GM23338 (cell line): ENCODE measurements at regions not wholly inside any gene's neighbourhood (a gene's known extent, or its start where the extent isn't known, plus 50 kb on each side); places are given as distances from the start of the nearest gene placed in this dataset.

Source experiments
- ATAC-seq: fragments of 200-7000 bp; cut with Tn5 transposase; 3 replicates; pipeline ENCODE4 v1.9.1; 2020
- DNase-seq: peaks from one replicate; pipeline ENCODE4 v3.0.0-alpha.2; 2015; ENCODE audit warnings: low spot score
- H2AFZ ChIP-seq: fragments of 200-600 bp; sonication (generic); 2 replicates; pipeline ENCODE4 v1.8.0; 2016; ENCODE audit warnings: antibody characterized with exemption, mild to moderate bottlenecking, moderate library complexity
- H3F3A ChIP-seq: fragments of 200-600 bp; sonication (generic); replicated peaks from 2 replicates; pipeline ENCODE4 v1.8.0; 2017; ENCODE audit warnings: antibody characterized with exemption, mixed run types, low read depth
- H3K27ac ChIP-seq: fragments of 200-600 bp; sonication (generic); 2 replicates; pipeline ENCODE4 v1.6.1; 2016; ENCODE audit warnings: low read depth
- H3K27me3 ChIP-seq: fragments of 200-600 bp; sonication (generic); 2 replicates; pipeline ENCODE4 v1.8.0; 2016; ENCODE audit warnings: mild to moderate bottlenecking, mixed run types, moderate library complexity; ENCODE audit not compliant: insufficient read depth
- H3K36me3 ChIP-seq: fragments of 200-600 bp; sonication (generic); 2 replicates; pipeline ENCODE4 v1.8.0; 2016; ENCODE audit warnings: mild to moderate bottlenecking; ENCODE audit not compliant: insufficient read depth
- H3K4me1 ChIP-seq: fragments of 200-600 bp; sonication (generic); 2 replicates; pipeline ENCODE4 v1.8.0; 2016; ENCODE audit warnings: mild to moderate bottlenecking, moderate library complexity; ENCODE audit not compliant: insufficient read depth
- H3K4me2 ChIP-seq: fragments of 200-600 bp; sonication (generic); 2 replicates; pipeline ENCODE4 v1.7.1; 2017; ENCODE audit warnings: mixed run types
- H3K4me3 ChIP-seq: fragments of 200-600 bp; sonication (generic); 2 replicates; pipeline ENCODE4 v1.6.1; 2016; ENCODE audit warnings: mixed run types
- H3K79me2 ChIP-seq: fragments of 200-600 bp; sonication (generic); replicated peaks from 2 replicates; pipeline ENCODE4 v1.8.0; 2017; ENCODE audit warnings: mild to moderate bottlenecking; ENCODE audit not compliant: insufficient read depth
- H3K9me2 ChIP-seq: fragments of 200-600 bp; sonication (generic); 2 replicates; pipeline ENCODE4 v1.8.0; 2017; ENCODE audit not compliant: insufficient read depth
- H4K20me1 ChIP-seq: fragments of 200-600 bp; sonication (generic); replicated peaks from 2 replicates; pipeline ENCODE4 v1.8.0; 2017; ENCODE audit warnings: mild to moderate bottlenecking; ENCODE audit not compliant: insufficient read depth
- H3K27ac Mint-ChIP-seq: 2 replicates; pipeline ENCODE4 v1.8.0; 2020; ENCODE audit warnings: inconsistent platforms, mild to moderate bottlenecking, moderate library complexity, mixed read lengths
- H3K27me3 Mint-ChIP-seq: 3 replicates; pipeline ENCODE4 v1.8.0; 2022; ENCODE audit warnings: low read depth, mild to moderate bottlenecking, moderate library complexity, mixed read lengths, inconsistent platforms; ENCODE audit not compliant: insufficient read depth, poor library complexity
- H3K36me3 Mint-ChIP-seq: 3 replicates; pipeline ENCODE4 v1.8.0; 2021; ENCODE audit warnings: low read depth, mild to moderate bottlenecking, inconsistent platforms, moderate library complexity, mixed read lengths
- H3K4me1 Mint-ChIP-seq: 3 replicates; pipeline ENCODE4 v1.8.0; 2020; ENCODE audit warnings: mild to moderate bottlenecking, inconsistent platforms, mixed read lengths
- H3K4me3 Mint-ChIP-seq: 3 replicates; pipeline ENCODE4 v1.8.0; 2021; ENCODE audit warnings: moderate library complexity, mild to moderate bottlenecking, inconsistent platforms, mixed read lengths
- H3K9me3 Mint-ChIP-seq: 3 replicates; pipeline ENCODE4 v1.8.0; 2020; ENCODE audit warnings: moderate library complexity, mild to moderate bottlenecking, inconsistent platforms, mixed read lengths
- CREB1 ChIP-seq: fragments of 250-450 bp; sonication (Bioruptor Pico); IDR thresholded peaks from 2 replicates; pipeline ENCODE4 v1.5.0; 2020; ENCODE audit warnings: low read depth, mild to moderate bottlenecking, moderate library complexity
- CTCF ChIP-seq, 2 experiments: fragments of 200-600 bp in 1 of 2; sonication (generic) in 1 of 2; conservative IDR thresholded peaks; 2 replicates each; pipeline versions ENCODE4 v1.5.1 to v1.6.1; 2016 to 2017; ENCODE audit warnings: antibody characterized with exemption in 2 of 2, low read depth in 2 of 2, mild to moderate bottlenecking in 2 of 2, moderate library complexity in 1 of 2
- EZH2 ChIP-seq: fragments of 200-600 bp; sonication (generic); IDR thresholded peaks from one replicate; pipeline ENCODE4 v1.8.0; 2017; ENCODE audit warnings: antibody characterized with exemption, mild to moderate bottlenecking, low read depth; ENCODE audit not compliant: unreplicated experiment
- EZH2phosphoT487 ChIP-seq: fragments of 200-600 bp; sonication (generic); IDR thresholded peaks from one replicate; pipeline ENCODE4 v1.8.1; 2018; ENCODE audit warnings: antibody characterized with exemption; ENCODE audit not compliant: unreplicated experiment
- JUNB ChIP-seq: IDR thresholded peaks from one replicate; pipeline ENCODE4 v1.6.1; 2016; ENCODE audit warnings: antibody characterized with exemption; ENCODE audit not compliant: unreplicated experiment
- NANOG ChIP-seq: IDR thresholded peaks from 2 replicates; pipeline ENCODE4 v1.6.1; 2016; ENCODE audit warnings: antibody characterized with exemption, borderline replicate concordance
- POLR2AphosphoS5 ChIP-seq: IDR thresholded peaks from 2 replicates; pipeline ENCODE4 v1.6.1; 2016; ENCODE audit warnings: antibody characterized with exemption, low read depth
- REST ChIP-seq: IDR thresholded peaks from one replicate; pipeline ENCODE4 v1.6.1; 2018; ENCODE audit warnings: antibody characterized with exemption; ENCODE audit not compliant: unreplicated experiment
- STAT1 ChIP-seq: IDR thresholded peaks from one replicate; pipeline ENCODE4 v1.6.1; 2016; ENCODE audit warnings: antibody characterized with exemption; ENCODE audit not compliant: unreplicated experiment
- ZNF114 ChIP-seq: fragments of 250-450 bp; sonication (Bioruptor Pico); IDR thresholded peaks from 2 replicates; pipeline ENCODE4 v1.5.0; 2020; ENCODE audit warnings: mild to moderate bottlenecking, moderate library complexity
- ZNF331 ChIP-seq: fragments of 250-450 bp; sonication (Bioruptor Pico); IDR thresholded peaks from 2 replicates; pipeline ENCODE4 v1.5.0; 2020; ENCODE audit warnings: low read depth, mild to moderate bottlenecking, moderate library complexity
- ZNF462 ChIP-seq: fragments of 250-450 bp; sonication (Bioruptor Pico); IDR thresholded peaks from 2 replicates; pipeline ENCODE4 v1.5.0; 2020; ENCODE audit warnings: mild to moderate bottlenecking, moderate library complexity
- TF ChIP-seq, protein P1 (sequence below): IDR thresholded peaks from 2 replicates; pipeline ENCODE4 v1.6.1; 2016; ENCODE audit warnings: antibody characterized with exemption

GRCh38 chr22:27389727-27390075, 411.9 kb downstream of the MN1 start:
- Histone ChIP-seq H3K27ac (no peak overlapping the region), H3K36me3 (no peaks in the 10 kb centered on the region), H3K27me3 (no peaks in the 10 kb centered on the region), H3K4me3 (no peak overlapping the region), H3K4me1 (no peaks in the 10 kb centered on the region), H3K4me2 (no peak overlapping the region), H3K79me2 (no peaks in the 10 kb centered on the region), H2AFZ (no peak overlapping the region), H3F3A (no peaks in the 10 kb centered on the region), H3K9me2 (0 out of 2 replicates have a peak, but pooled peaks cover 5% of the 10 kb centered on the region), H4K20me1 (no peaks in the 10 kb centered on the region)
- no peak for DNase-seq
- H3K27me3 Mint-ChIP-seq = peaks cover 9% of the 10 kb centered on the region
- no peaks in the 10 kb centered on the region; the same call in 2 of the 3 replicates for H3K9me3 Mint-ChIP-seq
- no peak for ATAC-seq
- no peak overlapping the region for H3K27ac Mint-ChIP-seq
- no peak for TF ChIP-seq ZNF114 (CRISPR knock-in tag)
- TF ChIP-seq, protein P1, sequence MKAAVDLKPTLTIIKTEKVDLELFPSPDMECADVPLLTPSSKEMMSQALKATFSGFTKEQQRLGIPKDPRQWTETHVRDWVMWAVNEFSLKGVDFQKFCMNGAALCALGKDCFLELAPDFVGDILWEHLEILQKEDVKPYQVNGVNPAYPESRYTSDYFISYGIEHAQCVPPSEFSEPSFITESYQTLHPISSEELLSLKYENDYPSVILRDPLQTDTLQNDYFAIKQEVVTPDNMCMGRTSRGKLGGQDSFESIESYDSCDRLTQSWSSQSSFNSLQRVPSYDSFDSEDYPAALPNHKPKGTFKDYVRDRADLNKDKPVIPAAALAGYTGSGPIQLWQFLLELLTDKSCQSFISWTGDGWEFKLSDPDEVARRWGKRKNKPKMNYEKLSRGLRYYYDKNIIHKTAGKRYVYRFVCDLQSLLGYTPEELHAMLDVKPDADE = no peak
- TF ChIP-seq NANOG = no peak
- no peak for TF ChIP-seq EZH2phosphoT487
- TF ChIP-seq ZNF331 (CRISPR knock-in tag) = no peak
- no peak for TF ChIP-seq JUNB
- TF ChIP-seq STAT1 = no peak
- TF ChIP-seq CTCF (conservative IDR thresholded peaks at IDR 0.05; ENCODE audit: low read depth in 2 of 2) = no peak
- no peak for TF ChIP-seq POLR2AphosphoS5
- TF ChIP-seq REST = no peak
- no peak for TF ChIP-seq ZNF462 (CRISPR knock-in tag)
- TF ChIP-seq EZH2 = no peak
- TF ChIP-seq CREB1 = no peak
- H3K4me3 Mint-ChIP-seq = no peak overlapping the region
- peaks cover 12% of the 10 kb centered on the region for H3K4me1 Mint-ChIP-seq
- no peaks in the 10 kb centered on the region for H3K36me3 Mint-ChIP-seq
